ENCODE measurements at regions not wholly inside any gene's neighbourhood (a gene's known extent, or its start where the extent isn't known, plus 50 kb on each side); places are given as distances from the start of the nearest gene placed in this dataset.
A peak's percentile ranks its signal among the peaks of the same experiment; 100 is the strongest.

GRCh38 chr2:237150186-237150585, 64.5 kb downstream of the COPS8 start:
- CTCF ChIA-PET = no interaction called here
- Mint-ChIP-seq H3K9me3 (peaks cover 22% of the 10 kb centered on the region), H3K4me1 (peaks cover 7% of the 10 kb centered on the region), H3K27ac (no peak overlapping the region), H3K4me3 (no peak overlapping the region), H3K36me3 (ENCODE audit: low read depth) (no peaks in the 10 kb centered on the region), H3K27me3 (no peaks in the 10 kb centered on the region)
- POLR2A ChIA-PET = no interaction called here
- DNase-seq = no peak

- H3K4me3 Mint-ChIP-seq = no peak overlapping the region
- CTCF ChIA-PET = no interaction called here
Observed at GRCh38 chr2:237150831-237151375, 65.2 kb downstream of the COPS8 start.

GRCh38 chr2:237152361-237152760, 66.7 kb downstream of the COPS8 start:
- ChIA-PET CTCF (no interaction called here), POLR2A (no interaction called here)
- H3K36me3 Mint-ChIP-seq (ENCODE audit: low read depth) = no peaks in the 10 kb centered on the region
- H3K4me3 Mint-ChIP-seq = no peak overlapping the region
- DNase-seq = no peak
- peaks cover 8% of the 10 kb centered on the region for H3K9me3 Mint-ChIP-seq
- no peak overlapping the region for H3K27ac Mint-ChIP-seq
- H3K27me3 Mint-ChIP-seq = no peaks in the 10 kb centered on the region
- H3K4me1 Mint-ChIP-seq = peaks cover 14% of the 10 kb centered on the region

More at GRCh38 chr2:237150831-237151375, 65.2 kb downstream of the COPS8 start:
- H3K36me3 Mint-ChIP-seq (ENCODE audit: low read depth) = no peaks in the 10 kb centered on the region
- POLR2A ChIA-PET = no interaction called here
- no peak overlapping the region for H3K27ac Mint-ChIP-seq
- peaks cover 10% of the 10 kb centered on the region for H3K4me1 Mint-ChIP-seq
- DNase-seq = no peak
- peaks cover 21% of the 10 kb centered on the region for H3K9me3 Mint-ChIP-seq
- no peaks in the 10 kb centered on the region for H3K27me3 Mint-ChIP-seq

GRCh38 chr2:237153181-237153580, 67.5 kb downstream of the COPS8 start:
- peaks cover 14% of the 10 kb centered on the region for H3K4me1 Mint-ChIP-seq
- DNase-seq = no peak

GRCh38 chr2:237154082-237154638, 68.5 kb downstream of the COPS8 start:
- H3K4me1 Mint-ChIP-seq = peaks cover 16% of the 10 kb centered on the region
- peak; percentile 65 for DNase-seq
- H3K27me3 Mint-ChIP-seq = no peaks in the 10 kb centered on the region
- H3K36me3 Mint-ChIP-seq (ENCODE audit: low read depth) = no peaks in the 10 kb centered on the region
- no peak overlapping the region for H3K27ac Mint-ChIP-seq
- CTCF ChIA-PET = interaction anchor here (0.9 to 2.0 kb wide), 6 partner anchors 17 to 418 kb away, joined by 3 to 10 read pairs (median 6); no protein-coding TSS in a partner anchor
- POLR2A ChIA-PET = no interaction called here
- no peaks in the 10 kb centered on the region for H3K9me3 Mint-ChIP-seq
- no peak overlapping the region for H3K4me3 Mint-ChIP-seq

More at GRCh38 chr2:237153181-237153580, 67.5 kb downstream of the COPS8 start:
- Mint-ChIP-seq H3K27ac (no peak overlapping the region), H3K9me3 (peaks cover 1% of the 10 kb centered on the region), H3K27me3 (no peaks in the 10 kb centered on the region), H3K4me3 (no peak overlapping the region), H3K36me3 (ENCODE audit: low read depth) (no peaks in the 10 kb centered on the region)
- CTCF ChIA-PET = interaction anchor here (0.6 to 2.0 kb wide), 3 partner anchors 268 to 322 kb away, joined by 3 to 6 read pairs (median 6); no protein-coding TSS in a partner anchor
- POLR2A ChIA-PET = no interaction called here

- peaks cover 15% of the 10 kb centered on the region for H3K4me1 Mint-ChIP-seq
- H3K9me3 Mint-ChIP-seq = no peaks in the 10 kb centered on the region
- ChIA-PET POLR2A (no interaction called here), CTCF (interaction anchor here (0.7 to 2.0 kb wide), 6 partner anchors 54 to 417 kb away, joined by 3 to 10 read pairs (median 6); no protein-coding TSS in a partner anchor)
- H3K27ac Mint-ChIP-seq = no peak overlapping the region
- DNase-seq = no peak
- no peaks in the 10 kb centered on the region for H3K36me3 Mint-ChIP-seq (ENCODE audit: low read depth)
- H3K4me3 Mint-ChIP-seq = no peak overlapping the region
- H3K27me3 Mint-ChIP-seq = no peaks in the 10 kb centered on the region
Observed at GRCh38 chr2:237154884-237155851, 69.5 kb downstream of the COPS8 start.

GRCh38 chr2:237156031-237156856, 70.6 kb downstream of the COPS8 start:
- H3K4me1 Mint-ChIP-seq = peaks cover 15% of the 10 kb centered on the region
- H3K27ac Mint-ChIP-seq = no peak overlapping the region
- POLR2A ChIA-PET = no interaction called here
- H3K36me3 Mint-ChIP-seq (ENCODE audit: low read depth) = no peaks in the 10 kb centered on the region
- no peak for DNase-seq
- no peak overlapping the region for H3K4me3 Mint-ChIP-seq
- H3K9me3 Mint-ChIP-seq = no peaks in the 10 kb centered on the region
- CTCF ChIA-PET = interaction anchor here (0.7 to 1.1 kb wide), 2 partner anchors 16 to 55 kb away, joined by 3 read pairs; no protein-coding TSS in a partner anchor
- no peaks in the 10 kb centered on the region for H3K27me3 Mint-ChIP-seq

GRCh38 chr2:237156857-237157779, 71.4 kb downstream of the COPS8 start:
- H3K4me3 Mint-ChIP-seq = no peak overlapping the region
- H3K27ac Mint-ChIP-seq = no peak overlapping the region
- peaks cover 15% of the 10 kb centered on the region for H3K4me1 Mint-ChIP-seq
- ChIA-PET POLR2A (no interaction called here), CTCF (interaction anchor here (1.1 kb wide), 1 partner anchor 15 kb away, joined by 3 read pairs; no protein-coding TSS in a partner anchor)
- H3K36me3 Mint-ChIP-seq (ENCODE audit: low read depth) = no peaks in the 10 kb centered on the region
- no peaks in the 10 kb centered on the region for H3K9me3 Mint-ChIP-seq
- peaks cover 2% of the 10 kb centered on the region for H3K27me3 Mint-ChIP-seq
- no peak for DNase-seq

- CTCF ChIA-PET = no interaction called here
- Mint-ChIP-seq H3K4me3 (no peak overlapping the region), H3K36me3 (ENCODE audit: low read depth) (no peaks in the 10 kb centered on the region), H3K27ac (no peak overlapping the region), H3K27me3 (peaks cover 2% of the 10 kb centered on the region), H3K4me1 (peaks cover 15% of the 10 kb centered on the region), H3K9me3 (no peaks in the 10 kb centered on the region)
- no peak for DNase-seq
- POLR2A ChIA-PET = no interaction called here
Observed at GRCh38 chr2:237157780-237158102, 72.1 kb downstream of the COPS8 start.

- Mint-ChIP-seq H3K36me3 (ENCODE audit: low read depth) (no peaks in the 10 kb centered on the region), H3K27ac (no peak overlapping the region)
- POLR2A ChIA-PET = no interaction called here
Observed at GRCh38 chr2:237158194-237158593, 72.5 kb downstream of the COPS8 start.

GRCh38 chr2:237159006-237159911, 73.6 kb downstream of the COPS8 start:
- no peak overlapping the region for H3K4me3 Mint-ChIP-seq
- H3K27ac Mint-ChIP-seq = no peak overlapping the region
- H3K9me3 Mint-ChIP-seq = no peaks in the 10 kb centered on the region
- H3K27me3 Mint-ChIP-seq = peaks cover 2% of the 10 kb centered on the region
- ChIA-PET CTCF (interaction anchor here (0.6 to 1.1 kb wide), 4 partner anchors 11 to 269 kb away, joined by 3 to 6 read pairs (median 3); no protein-coding TSS in a partner anchor), POLR2A (interaction anchor here (0.6 kb wide), 1 partner anchor 622 kb away, joined by 4 read pairs; no protein-coding TSS in a partner anchor)
- H3K36me3 Mint-ChIP-seq (ENCODE audit: low read depth) = no peaks in the 10 kb centered on the region
- DNase-seq = no peak
- H3K4me1 Mint-ChIP-seq = peaks cover 12% of the 10 kb centered on the region

More at GRCh38 chr2:237158194-237158593, 72.5 kb downstream of the COPS8 start:
- Mint-ChIP-seq H3K4me1 (peaks cover 15% of the 10 kb centered on the region), H3K27me3 (peaks cover 2% of the 10 kb centered on the region), H3K9me3 (no peaks in the 10 kb centered on the region), H3K4me3 (no peak overlapping the region)
- DNase-seq = no peak
- CTCF ChIA-PET = no interaction called here
